H54 (cell line): ENCODE measurements at regions not wholly inside any gene's neighbourhood (a gene's known extent, or its start where the extent isn't known, plus 50 kb on each side); places are given as distances from the start of the nearest gene placed in this dataset.
A peak's percentile ranks its signal among the peaks of the same experiment; 100 is the strongest.
"Not testable (repeated sequence)": the region's sequence is repeated elsewhere in the genome, so short reads cannot be mapped to it uniquely, and the experiment has no call there.

Source experiments
- DNase-seq: peaks from one replicate; pipeline ENCODE4 v3.0.0; 2011; ENCODE audit warnings: low spot score, mixed read lengths; ENCODE audit not compliant: insufficient read length
- FAIRE-seq: peaks from 3 replicates; lab custom pipeline; 2011; peaks lifted over from hg19 to GRCh38; lab: Jason Lieb, UNC
- POLR2A ChIP-seq: IDR thresholded peaks from 2 replicates; pipeline ENCODE4 v1.6.1; 2011; ENCODE audit warnings: low read depth, mild to moderate bottlenecking, low read length

GRCh38 chrY:14300775-14301174 is 223.6 kb upstream of the NLGN4Y start:
- no peak for DNase-seq
- no peak for TF ChIP-seq POLR2A
- FAIRE-seq = no peak

GRCh38 chrY:14301552-14301951 is 222.8 kb upstream of the NLGN4Y start:
- no peak for TF ChIP-seq POLR2A
- DNase-seq (no peak), FAIRE-seq (no peak)

DNA sequence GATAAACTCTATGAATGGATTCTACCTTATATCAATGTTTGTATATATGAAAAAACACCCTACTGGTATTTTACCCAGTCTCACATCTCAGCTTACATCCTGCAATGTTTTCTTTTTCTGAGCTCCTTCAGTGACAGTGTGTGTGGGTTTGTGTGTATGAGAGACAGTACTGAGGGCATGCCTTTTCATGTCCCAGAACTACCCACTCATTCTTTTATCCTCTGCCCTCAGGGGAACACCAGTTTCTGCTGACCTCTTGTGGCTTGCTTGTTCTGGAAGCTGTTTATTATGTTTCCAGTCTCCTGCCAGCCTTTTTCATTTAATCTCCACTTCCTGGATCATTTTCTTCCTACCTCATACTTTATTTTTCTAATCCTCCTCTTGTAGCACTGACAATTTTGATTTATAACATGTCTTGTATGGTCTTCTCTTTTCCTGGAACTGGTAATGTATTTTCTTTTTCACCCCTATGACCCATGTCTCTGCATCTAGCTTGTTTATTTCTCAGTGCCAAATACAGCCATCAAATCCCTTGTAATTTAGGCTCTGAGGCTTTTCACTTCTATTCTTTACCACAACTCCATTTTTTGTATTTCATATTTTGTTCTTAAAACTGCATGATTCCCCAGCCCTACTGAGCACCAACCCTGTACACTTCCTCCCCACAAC is 195.5 kb upstream of the NLGN4Y start:
- no peak for TF ChIP-seq POLR2A
- FAIRE-seq = no peak
- DNase-seq = no peak

GRCh38 chrY:14330362-14330761 is 194.0 kb upstream of the NLGN4Y start:
- FAIRE-seq (no peak), DNase-seq (no peak)
- no peak for TF ChIP-seq POLR2A

- DNase-seq = no peak
- TF ChIP-seq POLR2A = no peak
- no peak for FAIRE-seq
Measured at GRCh38 chrY:14339524-14339923, 184.8 kb upstream of the NLGN4Y start.

GRCh38 chrY:14340459-14341143 is 183.7 kb upstream of the NLGN4Y start:
- DNase-seq = peak; percentile 0
- no peak for TF ChIP-seq POLR2A
- FAIRE-seq = no peak

DNA sequence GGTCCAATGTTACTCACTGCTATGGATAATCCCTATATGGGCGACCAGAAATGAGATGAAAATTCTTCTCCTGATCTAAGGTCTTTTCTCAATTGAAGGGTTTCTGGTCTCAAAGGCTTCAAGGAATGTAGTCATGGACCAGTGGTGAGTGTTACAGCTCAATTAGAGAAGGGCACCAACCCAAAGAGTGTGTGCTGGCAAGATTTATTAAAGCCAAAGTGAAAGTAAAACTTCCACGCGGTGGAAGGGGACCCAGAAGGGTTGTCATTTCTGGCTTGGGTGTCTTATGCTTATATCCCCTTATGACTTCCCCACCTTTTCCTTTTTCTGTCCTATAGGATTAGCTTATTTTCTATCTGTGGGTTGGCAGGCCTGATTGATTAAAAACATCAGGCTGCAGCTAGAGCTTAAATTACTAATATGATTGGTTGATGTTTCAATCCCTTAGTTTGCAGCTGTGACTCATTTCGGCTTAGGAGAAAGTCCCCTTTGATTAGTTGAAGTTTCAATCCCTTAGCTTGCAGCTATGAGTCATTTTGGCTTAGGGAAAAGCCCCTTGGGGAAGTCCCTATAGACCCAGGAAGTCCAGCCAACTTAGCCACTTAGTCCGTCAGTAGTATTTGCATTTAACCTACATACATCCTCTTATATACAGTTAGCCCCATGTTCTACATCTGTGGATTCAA is 179.5 kb upstream of the NLGN4Y start:
- FAIRE-seq = no peak

GRCh38 chrY:14351590-14351989 is 172.7 kb upstream of the NLGN4Y start:
- FAIRE-seq (no peak), DNase-seq (no peak)
- no peak for TF ChIP-seq POLR2A

More for the DNA sequence above, 179.5 kb upstream of the NLGN4Y start:
- no peak for DNase-seq
- TF ChIP-seq POLR2A = no peak

GRCh38 chrY:14356154-14356553 is 168.2 kb upstream of the NLGN4Y start:
- no peak for TF ChIP-seq POLR2A
- DNase-seq (no peak), FAIRE-seq (no peak)

GRCh38 chrY:14360748-14361500 is 163.4 kb upstream of the NLGN4Y start:
- TF ChIP-seq POLR2A = no peak

GRCh38 chrY:14373608-14374007 is 150.7 kb upstream of the NLGN4Y start:
- TF ChIP-seq POLR2A = no peak
- no peak for FAIRE-seq
- DNase-seq = no peak

More at GRCh38 chrY:14360748-14361500, 163.4 kb upstream of the NLGN4Y start:
- FAIRE-seq (no peak), DNase-seq (no peak)

- no peak for FAIRE-seq
- TF ChIP-seq POLR2A = no peak
- no peak for DNase-seq
Measured at GRCh38 chrY:14378217-14378616, 146.1 kb upstream of the NLGN4Y start.

GRCh38 chrY:14410549-14411030 is 113.7 kb upstream of the NLGN4Y start:
- not testable (repeated sequence) for FAIRE-seq, DNase-seq

DNA sequence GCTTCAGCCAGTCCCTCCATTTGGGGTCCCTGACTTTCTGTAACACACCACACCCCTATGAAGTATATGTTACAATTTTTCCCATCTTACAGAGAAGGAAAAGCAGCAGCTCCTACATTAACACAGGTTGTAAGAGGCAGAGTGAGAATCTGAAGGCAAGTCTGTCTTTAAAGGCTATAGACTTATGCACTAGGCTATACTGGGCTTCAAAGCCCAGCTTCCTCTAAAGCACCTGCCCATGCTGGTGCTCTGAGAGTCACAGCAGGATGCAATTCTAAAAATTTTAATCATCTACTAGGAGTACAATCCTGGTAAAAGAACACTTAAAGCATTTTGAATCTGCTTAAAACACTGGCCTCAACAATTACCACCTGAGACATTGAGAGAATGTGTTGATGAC is 113.0 kb upstream of the NLGN4Y start:
- FAIRE-seq = no peak
- DNase-seq = no peak
- TF ChIP-seq POLR2A = no peak

GRCh38 chrY:14436546-14436945 is 87.8 kb upstream of the NLGN4Y start:
- TF ChIP-seq POLR2A = no peak
- FAIRE-seq (no peak), DNase-seq (no peak)
